ENCODE measurements at regions not wholly inside any gene's neighbourhood (a gene's known extent, or its start where the extent isn't known, plus 50 kb on each side); places are given as distances from the start of the nearest gene placed in this dataset.

DNA sequence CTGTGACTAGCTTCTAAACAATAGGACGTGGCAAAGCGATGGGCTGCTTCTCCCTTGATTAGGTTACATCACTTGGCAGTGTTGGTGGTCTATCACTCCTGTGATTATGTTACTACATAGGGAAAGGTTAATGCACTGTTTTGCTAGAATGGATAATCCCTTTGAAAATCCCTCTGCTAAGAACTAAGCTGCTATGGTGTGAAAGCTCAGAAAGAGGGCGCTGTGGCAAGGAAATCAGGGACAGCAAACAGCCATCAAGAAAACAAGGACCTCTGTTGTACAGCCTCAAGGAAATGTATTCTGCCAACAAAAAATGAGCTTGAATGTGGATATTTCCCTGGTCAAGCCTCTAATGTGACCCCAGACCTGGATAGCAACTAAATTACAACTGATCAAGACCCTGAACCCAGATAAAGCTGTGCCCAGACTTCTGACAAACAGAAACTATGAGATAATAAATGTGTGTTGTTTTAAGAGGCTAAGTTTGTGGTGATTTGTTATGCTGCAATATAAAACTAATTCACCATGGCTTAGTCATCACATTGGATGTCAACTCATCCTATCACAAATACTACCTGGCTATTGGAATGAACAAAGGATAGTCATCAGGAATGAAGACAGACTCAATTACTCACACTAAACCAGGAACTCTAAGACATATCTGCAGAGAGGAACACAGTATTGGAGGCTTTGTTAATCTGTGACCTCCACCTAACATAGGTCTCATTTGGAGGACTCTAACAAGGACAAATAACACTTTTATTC is 1215.9 kb downstream of the EFNA5 start (continued):
- TF ChIP-seq REST (IDR thresholded peaks at IDR 0.05; ENCODE audit: low read depth), result no peak
- no peak for TF ChIP-seq EZH2 (IDR thresholded peaks at IDR 0.05)

- DNase-seq (ENCODE audit: low read depth, low spot score), result no peak
- Histone ChIP-seq H4K20me1 (ENCODE audit: insufficient read depth) (no peaks in the 10 kb centered on the region), H2AFZ (ENCODE audit: low read depth, low read length, poor library complexity, severe bottlenecking) (no peak overlapping the region), H3K27me3 (ENCODE audit: insufficient read depth, low read length) (no peaks in the 10 kb centered on the region), H3K4me2 (ENCODE audit: low read length) (no peak overlapping the region), H3K36me3 (ENCODE audit: control insufficient read depth in 1 of 2, insufficient read depth in 2 of 2, low read length in 2 of 2) (no peaks in the 10 kb centered on the region), H3K9me2 (ENCODE audit: insufficient read depth) (no peaks in the 10 kb centered on the region), H3K27ac (ENCODE audit: low read depth, low read length) (no peak overlapping the region), H3K79me2 (ENCODE audit: insufficient read depth, low read length) (no peaks in the 10 kb centered on the region), H3K9me3 (ENCODE audit: control insufficient read depth in 1 of 2, insufficient read depth in 1 of 2, low read depth in 1 of 2, low read length in 2 of 2) (no peaks in the 10 kb centered on the region), H3K9ac (ENCODE audit: low read length) (no peak overlapping the region), H3K4me1 (ENCODE audit: control insufficient read depth in 1 of 2, insufficient read depth in 2 of 2, low read length in 2 of 2) (peaks cover 0 to 9% of the 10 kb centered on the region in 2 experiments; a peak in 2 of 4 replicates), H3K4me3 (replicated peaks in 1 of 2; ENCODE audit: low read depth in 1 of 2, low read length in 2 of 2) (no peak overlapping the region)
- intact Hi-C loops (cut with micrococcal nuclease), result loop anchor here (10.0 kb wide), 1 partner anchor 1221 kb away; the partner anchor contains the start of gene EFNA5
- TF ChIP-seq CTCF (IDR thresholded peaks at IDR 0.05 in 2 of 3, conservative IDR thresholded peaks at IDR 0.05 in 1 of 3; ENCODE audit: borderline replicate concordance in 1 of 3, insufficient read depth in 1 of 3, low read depth in 2 of 3, low read length in 2 of 3), result no peak
- TF ChIP-seq MAX (IDR thresholded peaks at IDR 0.05), result no peak
- no peak for TF ChIP-seq EZH2phosphoT487 (IDR thresholded peaks at IDR 0.05; ENCODE audit: borderline replicate concordance)
- TF ChIP-seq SIN3A (IDR thresholded peaks at IDR 0.05; ENCODE audit: low read depth), result no peak
- no peak for TF ChIP-seq CEBPB (IDR thresholded peaks at IDR 0.05; ENCODE audit: low read depth)
- no peak for TF ChIP-seq ELF1 (IDR thresholded peaks at IDR 0.05; ENCODE audit: borderline replicate concordance, low read depth)
- no peak for TF ChIP-seq YY1 (IDR thresholded peaks at IDR 0.05; ENCODE audit: extremely low read depth, insufficient replicate concordance, low read depth, low read length)
- TF ChIP-seq RAD21 (IDR thresholded peaks at IDR 0.05; ENCODE audit: low read depth), result no peak
- TF ChIP-seq TCF7L2 (IDR thresholded peaks at IDR 0.05; ENCODE audit: borderline replicate concordance, extremely low read depth, insufficient read depth, insufficient read length), result no peak
- TF ChIP-seq FOSL1 (IDR thresholded peaks at IDR 0.05; ENCODE audit: low read depth), result no peak
- no peak for TF ChIP-seq POLR2A (IDR thresholded peaks at IDR 0.05; ENCODE audit: borderline replicate concordance, extremely low read depth, insufficient read depth, insufficient read length)
- ChIA-PET POLR2A (no interaction called here), RAD21 (ENCODE audit: low non-redundant PET in 1 of 2, low total read pairs in 2 of 2, uncharacterized antibody in 2 of 2, unreplicated experiment in 2 of 2) (no interaction called here), CTCF (interaction anchor here (0.9 to 2.2 kb wide), 13 partner anchors 8 to 1118 kb away, joined by 3 to 23 read pairs (median 4); no protein-coding TSS in a partner anchor)
- no TSS peak for BruUV-seq (replicated peaks)
- ATAC-seq, result no peak
These were observed 1216.7 kb downstream of the EFNA5 start for GRCh38 chr5:106454050-106454449.

All from HCT116 (cell line).